SK-N-SH (cell line): ENCODE measurements at regions not wholly inside any gene's neighbourhood (a gene's known extent, or its start where the extent isn't known, plus 50 kb on each side); places are given as distances from the start of the nearest gene placed in this dataset.

ENCODE experiments used
- CTCF ChIA-PET: fragments of 300-600, 350-600 bp; formaldehyde crosslinking; extraction: SDS; loops from one replicate; lab custom pipeline; 2021; lab: Yijun Ruan, JAX
- POLR2A ChIA-PET: fragments of 350-600 bp; sonication (Branson Sonifier 250); formaldehyde crosslinking; extraction: SDS; loops from one replicate; lab custom pipeline; 2020; ENCODE audit warnings: antibody characterized with exemption, inconsistent platforms; lab: Yijun Ruan, JAX
- DNase-seq: peaks from one replicate; pipeline ENCODE4 v3.0.0; 2012
- H2AFZ ChIP-seq: fragments of 200-600 bp; sonication (generic); 2 replicates; pipeline ENCODE4 v1.8.1; 2016; ENCODE audit warnings: antibody characterized with exemption, mild to moderate bottlenecking, low read depth
- H3F3A ChIP-seq: fragments of 200-600 bp; sonication (generic); replicated peaks from 2 replicates; pipeline ENCODE3; 2016; ENCODE audit warnings: antibody characterized with exemption, mild to moderate bottlenecking; ENCODE audit not compliant: insufficient read depth
- H3K27ac ChIP-seq, 2 experiments: fragments of 200-500 bp in 1 of 2; fragments of 200-600 bp in 1 of 2; sonication (Bioruptor generic) in 1 of 2; sonication (generic), shearing (Covaris generic) in 1 of 2; 2 replicates each; pipeline versions ENCODE4 v1.5.1 to v1.6.1; 2014 to 2016; ENCODE audit warnings: low read depth in 2 of 2, inconsistent platforms in 1 of 2, low read length in 1 of 2, mild to moderate bottlenecking in 1 of 2, mixed read lengths in 1 of 2
- H3K27me3 ChIP-seq: fragments of 200-600 bp; sonication (generic), shearing (Covaris generic); 2 replicates; pipeline ENCODE4 v1.6.1; 2016; ENCODE audit warnings: mixed run types; ENCODE audit not compliant: insufficient read depth
- H3K36me3 ChIP-seq, 2 experiments: fragments of 200-500 bp in 1 of 2; fragments of 200-600 bp in 1 of 2; sonication (Bioruptor generic) in 1 of 2; sonication (generic) in 1 of 2; replicated peaks in 1 of 2; 2 replicates each; pipeline versions ENCODE3 to v1.5.1; 2014 to 2016; ENCODE audit warnings: low read length in 1 of 2, mild to moderate bottlenecking in 1 of 2; ENCODE audit not compliant: insufficient read depth in 2 of 2, control insufficient read depth in 1 of 2
- H3K4me1 ChIP-seq, 2 experiments: fragments of 200-500 bp in 1 of 2; fragments of 200-600 bp in 1 of 2; sonication (Bioruptor generic) in 1 of 2; sonication (generic), shearing (Covaris generic) in 1 of 2; 2 replicates each; pipeline versions ENCODE4 v1.5.1 to v1.6.1; 2014 to 2016; ENCODE audit warnings: low read depth in 1 of 2, low read length in 1 of 2, mixed run types in 1 of 2; ENCODE audit not compliant: insufficient read depth in 2 of 2, control insufficient read depth in 1 of 2
- H3K4me2 ChIP-seq: fragments of 200-600 bp; sonication (generic), shearing (Covaris generic); 2 replicates; pipeline ENCODE4 v1.6.1; 2017; ENCODE audit warnings: mixed run types
- H3K4me3 ChIP-seq, 2 experiments: fragments of 200-500 bp in 1 of 2; fragments of 200-600 bp in 1 of 2; sonication (Bioruptor generic) in 1 of 2; sonication (generic), shearing (Covaris generic) in 1 of 2; 2 replicates each; pipeline versions ENCODE4 v1.5.1 to v1.8.1; 2014 to 2016; ENCODE audit warnings: low read depth in 2 of 2, inconsistent platforms in 1 of 2, low read length in 1 of 2, mild to moderate bottlenecking in 1 of 2, mixed read lengths in 1 of 2, moderate library complexity in 1 of 2
- H3K79me2 ChIP-seq: fragments of 200-600 bp; sonication (generic); 2 replicates; pipeline ENCODE4 v1.8.1; 2017; ENCODE audit warnings: mild to moderate bottlenecking; ENCODE audit not compliant: insufficient read depth
- H3K9ac ChIP-seq: fragments of 200-600 bp; sonication (generic); 2 replicates; pipeline ENCODE4 v1.6.1; 2017; ENCODE audit warnings: mixed run types
- H3K9me2 ChIP-seq: fragments of 200-600 bp; sonication (generic); 2 replicates; pipeline ENCODE4 v1.6.1; 2017; ENCODE audit warnings: mixed run types
- H3K9me3 ChIP-seq: fragments of 200-600 bp; sonication (generic); 2 replicates; pipeline ENCODE4 v1.6.1; 2017; ENCODE audit warnings: mixed run types, mild to moderate bottlenecking, moderate library complexity
- H4K20me1 ChIP-seq: fragments of 200-600 bp; sonication (generic); 2 replicates; pipeline ENCODE4 v1.6.1; 2017; ENCODE audit warnings: mild to moderate bottlenecking, mixed run types; ENCODE audit not compliant: insufficient read depth
- CTCF ChIP-seq: fragments of 200-600 bp; sonication (generic); IDR thresholded peaks from 2 replicates; pipeline ENCODE4 v1.6.1; 2017; ENCODE audit warnings: antibody characterized with exemption, mild to moderate bottlenecking, moderate library complexity
- GABPA ChIP-seq: IDR thresholded peaks from 2 replicates; pipeline ENCODE4 v1.4.0; 2012; ENCODE audit warnings: low read depth, mild to moderate bottlenecking
- GATA2 ChIP-seq: sonication (generic); formaldehyde crosslinking; IDR thresholded peaks from 2 replicates; pipeline ENCODE4 v1.5.0; 2020; ENCODE audit warnings: mild to moderate bottlenecking, missing genetic modification reagents
- JUND ChIP-seq: IDR thresholded peaks from 2 replicates; pipeline ENCODE4 v1.4.0; 2012
- MEF2A ChIP-seq: IDR thresholded peaks from 2 replicates; pipeline ENCODE4 v1.4.0; 2012; ENCODE audit warnings: low read depth, borderline replicate concordance
- NFIC ChIP-seq: IDR thresholded peaks from 2 replicates; pipeline ENCODE4 v1.4.0; 2012; ENCODE audit warnings: borderline replicate concordance
- RAD21 ChIP-seq: IDR thresholded peaks from 2 replicates; pipeline ENCODE4 v1.6.1; 2012; ENCODE audit warnings: mild to moderate bottlenecking, low read length
- REST ChIP-seq: IDR thresholded peaks from 2 replicates; pipeline ENCODE4 v1.6.1; 2012; ENCODE audit warnings: mild to moderate bottlenecking, low read depth, low read length, moderate library complexity
- RXRA ChIP-seq: IDR thresholded peaks from 2 replicates; pipeline ENCODE4 v1.4.0; 2012; ENCODE audit warnings: low read depth, mild to moderate bottlenecking, borderline replicate concordance
- TAF1 ChIP-seq: IDR thresholded peaks from 2 replicates; pipeline ENCODE4 v1.6.1; 2012; ENCODE audit warnings: low read depth, mild to moderate bottlenecking, low read length, moderate library complexity, borderline replicate concordance
- TCF12 ChIP-seq: IDR thresholded peaks from 2 replicates; pipeline ENCODE4 v1.4.0; 2012
- TEAD4 ChIP-seq: IDR thresholded peaks from 2 replicates; pipeline ENCODE4 v1.4.0; 2012; ENCODE audit warnings: mild to moderate bottlenecking, borderline replicate concordance; ENCODE audit not compliant: insufficient read depth
- USF2 ChIP-seq: fragments of 150-350 bp; IDR thresholded peaks from 2 replicates; pipeline ENCODE4 v1.6.1; 2017; ENCODE audit warnings: antibody characterized with exemption, low read length, low read depth, borderline replicate concordance
- YY1 ChIP-seq: IDR thresholded peaks from 2 replicates; pipeline ENCODE4 v1.4.0; 2012; ENCODE audit warnings: low read depth, mild to moderate bottlenecking
- WGBS: methylation state at CpG from one replicate; pipeline ENCODE4 v1.1.6; 2017; ENCODE audit warnings: low lambda C conversion rate; 5-methylcytosine and 5-hydroxymethylcytosine counted together

- H4K20me1 ChIP-seq: no peaks in the 10 kb centered on the region
- ChIA-PET POLR2A (no interaction called here), CTCF (interaction anchor here (0.7 to 1.7 kb wide), 8 partner anchors 10 to 333 kb away, joined by 3 to 7 read pairs (median 3); no protein-coding TSS in a partner anchor)
- no peak for DNase-seq
- no peak overlapping the region for H3K4me2 ChIP-seq
- H3K4me1 ChIP-seq: peaks cover 15 to 49% of the 10 kb centered on the region in 2 experiments; a peak in 3 of 4 replicates
- no peaks in the 10 kb centered on the region for H3K9me3 ChIP-seq
- H2AFZ ChIP-seq: no peak overlapping the region
- no peak for TF ChIP-seq MEF2A
- no peak for TF ChIP-seq RXRA
- TF ChIP-seq YY1: no peak
- no peak for TF ChIP-seq CTCF
- no peak for TF ChIP-seq RAD21
- no peak for TF ChIP-seq JUND
- no peak for TF ChIP-seq GABPA
- TF ChIP-seq TCF12: no peak
- no peak for TF ChIP-seq TEAD4
- H3K27ac ChIP-seq: no peak overlapping the region
- H3K79me2 ChIP-seq: no peaks in the 10 kb centered on the region; the same call in 1 of the 2 replicates
- H3K27me3 ChIP-seq: no peaks in the 10 kb centered on the region
- H3K9ac ChIP-seq: no peak overlapping the region
- no peaks in the 10 kb centered on the region for H3K36me3 ChIP-seq
- 100% methylated on average over 4 of the region's 4 CpGs for WGBS
- H3F3A ChIP-seq: no peaks in the 10 kb centered on the region
- no peak overlapping the region for H3K4me3 ChIP-seq
- no peaks in the 10 kb centered on the region for H3K9me2 ChIP-seq
Measured at GRCh38 chr15:62639432-62639831, 403.1 kb upstream of the TPM1 start.

GRCh38 chr15:62639906-62640605 lies 402.5 kb upstream of the TPM1 start:
- H3K27ac ChIP-seq: no peak overlapping the region
- H3K27me3 ChIP-seq: no peaks in the 10 kb centered on the region
- H3K4me1 ChIP-seq: peaks cover 15 to 50% of the 10 kb centered on the region in 2 experiments; a peak in 3 of 4 replicates
- whole genome bisulfite sequencing: 96% methylated on average over 6 of the region's 6 CpGs
- H3F3A ChIP-seq: no peaks in the 10 kb centered on the region
- no peak overlapping the region for H3K9ac ChIP-seq
- H3K9me2 ChIP-seq: no peaks in the 10 kb centered on the region
- no peaks in the 10 kb centered on the region for H3K9me3 ChIP-seq
- H3K36me3 ChIP-seq: no peaks in the 10 kb centered on the region
- no peak for DNase-seq
- no peak overlapping the region for H2AFZ ChIP-seq
- H3K79me2 ChIP-seq: no peaks in the 10 kb centered on the region; the same call in 1 of the 2 replicates
- H3K4me2 ChIP-seq: no peak overlapping the region
- ChIA-PET CTCF (interaction anchor here (0.7 to 1.5 kb wide), 7 partner anchors 9 to 333 kb away, joined by 3 to 7 read pairs (median 3); no protein-coding TSS in a partner anchor), POLR2A (no interaction called here)
- no peak for TF ChIP-seq GATA2 (CRISPR knock-in tag)
- no peaks in the 10 kb centered on the region for H4K20me1 ChIP-seq
- no peak overlapping the region for H3K4me3 ChIP-seq

- peaks cover 11 to 42% of the 10 kb centered on the region in 2 experiments; a peak in 3 of 4 replicates for H3K4me1 ChIP-seq
- CTCF ChIA-PET: interaction anchor here (0.6 to 1.6 kb wide), 3 partner anchors 101 to 250 kb away, joined by 3 to 5 read pairs (median 3); no protein-coding TSS in a partner anchor
- H3K4me3 ChIP-seq: no peak overlapping the region
- no peaks in the 10 kb centered on the region for H3K36me3 ChIP-seq
- no peaks in the 10 kb centered on the region for H3K9me2 ChIP-seq
- no peak for DNase-seq
- no peaks in the 10 kb centered on the region for H4K20me1 ChIP-seq
- H3K9me3 ChIP-seq: no peaks in the 10 kb centered on the region
- no peak overlapping the region for H3K9ac ChIP-seq
- no peaks in the 10 kb centered on the region for H3K27me3 ChIP-seq
- peak overlapping the region in 1 of 2 experiments; percentile 11; a peak in 2 of 4 replicates for H3K27ac ChIP-seq
- no peaks in the 10 kb centered on the region for H3F3A ChIP-seq
- no peaks in the 10 kb centered on the region; the same call in 1 of the 2 replicates for H3K79me2 ChIP-seq
- H3K4me2 ChIP-seq: no peak overlapping the region
- WGBS: 83% methylated on average over 3 of the region's 3 CpGs
- POLR2A ChIA-PET: no interaction called here
- H2AFZ ChIP-seq: no peak overlapping the region
- TF ChIP-seq TAF1 (no peak), RXRA (no peak), USF2 (no peak), GABPA (no peak), REST (no peak), NFIC (no peak)
Measured at GRCh38 chr15:62641825-62642224, 400.7 kb upstream of the TPM1 start.
